Brain microvascular endothelial cell (primary cell): ENCODE measurements at regions not wholly inside any gene's neighbourhood (a gene's known extent, or its start where the extent isn't known, plus 50 kb on each side); places are given as distances from the start of the nearest gene placed in this dataset.

Experiments used
- DNase-seq: peaks from one replicate; pipeline ENCODE4 v3.0.0-alpha.2; 2020
- H3K27ac ChIP-seq: fragments of 250-450 bp; sonication (Bioruptor Pico); 2 replicates; pipeline ENCODE4 v1.5.1; 2020; ENCODE audit warnings: mild to moderate bottlenecking, moderate library complexity
- H3K27me3 ChIP-seq: fragments of 250-450 bp; sonication (Bioruptor Pico); replicated peaks from 2 replicates; pipeline ENCODE4 v1.5.1; 2020; ENCODE audit warnings: mild to moderate bottlenecking
- H3K36me3 ChIP-seq: fragments of 250-450 bp; sonication (Bioruptor Pico); replicated peaks from 2 replicates; pipeline ENCODE4 v1.5.1; 2020; ENCODE audit warnings: mild to moderate bottlenecking
- H3K4me3 ChIP-seq: 2 replicates; pipeline ENCODE4 v1.5.1; 2011; ENCODE audit warnings: low read depth, mild to moderate bottlenecking, control low read depth, low read length, moderate library complexity
- in situ Hi-C: cut with HindIII; loops from 2 replicates; pipeline ENCODE4 v1.10.0; 2017; ENCODE audit warnings: low sequenced_read_pairs, low pct_ligation_motif_present
- TF ChIP-seq, protein P1 (sequence below): IDR thresholded peaks from 2 replicates; pipeline ENCODE4 v1.5.1; 2011; ENCODE audit warnings: low read depth, mild to moderate bottlenecking, moderate library complexity, low read length, control low read depth, inconsistent platforms; ENCODE audit errors: missing control alignments

- no peaks in the 10 kb centered on the region for H3K27me3 ChIP-seq
- TF ChIP-seq, protein P1, sequence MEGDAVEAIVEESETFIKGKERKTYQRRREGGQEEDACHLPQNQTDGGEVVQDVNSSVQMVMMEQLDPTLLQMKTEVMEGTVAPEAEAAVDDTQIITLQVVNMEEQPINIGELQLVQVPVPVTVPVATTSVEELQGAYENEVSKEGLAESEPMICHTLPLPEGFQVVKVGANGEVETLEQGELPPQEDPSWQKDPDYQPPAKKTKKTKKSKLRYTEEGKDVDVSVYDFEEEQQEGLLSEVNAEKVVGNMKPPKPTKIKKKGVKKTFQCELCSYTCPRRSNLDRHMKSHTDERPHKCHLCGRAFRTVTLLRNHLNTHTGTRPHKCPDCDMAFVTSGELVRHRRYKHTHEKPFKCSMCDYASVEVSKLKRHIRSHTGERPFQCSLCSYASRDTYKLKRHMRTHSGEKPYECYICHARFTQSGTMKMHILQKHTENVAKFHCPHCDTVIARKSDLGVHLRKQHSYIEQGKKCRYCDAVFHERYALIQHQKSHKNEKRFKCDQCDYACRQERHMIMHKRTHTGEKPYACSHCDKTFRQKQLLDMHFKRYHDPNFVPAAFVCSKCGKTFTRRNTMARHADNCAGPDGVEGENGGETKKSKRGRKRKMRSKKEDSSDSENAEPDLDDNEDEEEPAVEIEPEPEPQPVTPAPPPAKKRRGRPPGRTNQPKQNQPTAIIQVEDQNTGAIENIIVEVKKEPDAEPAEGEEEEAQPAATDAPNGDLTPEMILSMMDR, result no peak
- no peak overlapping the region for H3K4me3 ChIP-seq
- H3K36me3 ChIP-seq, result no peaks in the 10 kb centered on the region
- in situ Hi-C loops, result no loop called here
- no peak overlapping the region for H3K27ac ChIP-seq
- DNase-seq, result no peak
These were observed 147.6 kb downstream of the TRMT11 start for GRCh38 chr6:126133984-126134383.

DNA sequence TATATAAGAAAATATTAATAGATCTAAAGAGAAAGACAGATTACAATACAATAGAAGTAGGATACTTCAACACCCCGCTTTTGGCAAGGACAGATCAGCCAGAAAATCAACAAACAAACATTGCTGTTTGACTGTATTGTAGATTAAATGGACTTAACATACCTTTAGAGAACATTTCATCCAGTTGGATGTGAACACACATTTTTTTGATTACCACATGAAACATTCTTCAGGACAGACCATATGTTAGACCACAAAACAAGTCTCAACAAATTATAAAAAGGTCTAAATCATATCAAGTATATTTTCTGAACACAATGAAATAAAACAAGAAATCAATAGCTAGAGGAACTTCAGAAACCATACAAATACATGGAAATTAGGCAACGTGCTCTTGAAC is 148.2 kb downstream of the TRMT11 start:
- Histone ChIP-seq H3K27ac (no peak overlapping the region), H3K4me3 (no peak overlapping the region), H3K27me3 (no peaks in the 10 kb centered on the region), H3K36me3 (no peaks in the 10 kb centered on the region)
- TF ChIP-seq, protein P1, result no peak
- in situ Hi-C loops, result no loop called here
- no peak for DNase-seq

DNA sequence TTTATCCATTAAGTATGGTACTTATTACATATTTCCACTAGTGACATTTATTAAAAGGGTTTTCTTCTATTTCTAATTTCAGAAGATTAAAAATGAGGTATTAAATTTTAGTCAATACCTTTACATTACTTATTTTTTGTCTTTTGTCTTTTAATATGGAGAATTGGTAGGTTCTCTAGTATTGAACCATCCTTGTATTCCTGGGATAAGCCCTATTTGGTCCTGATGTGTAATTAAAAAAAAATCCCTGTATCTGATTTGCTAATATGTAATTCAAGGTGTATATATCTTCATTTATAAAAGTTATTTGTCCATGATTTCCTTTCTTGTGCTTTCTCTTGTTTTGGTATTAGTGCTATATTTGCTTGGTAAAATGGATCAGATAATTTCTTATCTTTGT is 153.7 kb downstream of the TRMT11 start:
- in situ Hi-C loops, result no loop called here
- TF ChIP-seq, protein P1, result no peak
- H3K27me3 ChIP-seq, result no peaks in the 10 kb centered on the region
- H3K4me3 ChIP-seq, result no peak overlapping the region
- H3K36me3 ChIP-seq, result no peaks in the 10 kb centered on the region
- H3K27ac ChIP-seq, result no peak overlapping the region
- no peak for DNase-seq

DNA sequence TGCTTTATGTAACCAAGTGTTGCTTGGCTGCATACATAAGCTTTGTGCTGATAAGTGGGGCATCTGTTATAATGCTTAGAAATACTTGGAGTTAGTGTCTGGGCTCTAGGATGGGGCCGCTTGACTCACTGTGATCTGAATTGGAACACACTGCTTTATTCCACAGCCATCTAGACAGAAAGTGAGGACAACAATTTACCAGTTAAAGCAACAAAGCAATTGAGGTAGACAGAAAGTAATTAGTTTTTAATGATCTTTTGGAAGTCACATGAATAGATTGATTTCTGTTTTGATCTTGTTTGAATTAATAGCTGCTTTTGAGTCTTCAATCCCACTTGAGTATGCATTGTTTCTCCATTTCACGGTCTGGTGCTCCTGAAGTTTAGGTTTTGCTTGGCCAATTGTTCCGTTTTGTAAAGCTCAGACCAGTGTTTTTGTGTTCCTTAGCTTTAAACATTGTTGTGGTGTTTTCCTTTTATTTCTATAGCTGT is 157.5 kb downstream of the TRMT11 start:
- no peaks in the 10 kb centered on the region for H3K36me3 ChIP-seq
- in situ Hi-C loops, result no loop called here
- no peak overlapping the region for H3K27ac ChIP-seq
- TF ChIP-seq, protein P1, result no peak
- H3K27me3 ChIP-seq, result no peaks in the 10 kb centered on the region
- DNase-seq, result no peak
- no peak overlapping the region for H3K4me3 ChIP-seq

DNA sequence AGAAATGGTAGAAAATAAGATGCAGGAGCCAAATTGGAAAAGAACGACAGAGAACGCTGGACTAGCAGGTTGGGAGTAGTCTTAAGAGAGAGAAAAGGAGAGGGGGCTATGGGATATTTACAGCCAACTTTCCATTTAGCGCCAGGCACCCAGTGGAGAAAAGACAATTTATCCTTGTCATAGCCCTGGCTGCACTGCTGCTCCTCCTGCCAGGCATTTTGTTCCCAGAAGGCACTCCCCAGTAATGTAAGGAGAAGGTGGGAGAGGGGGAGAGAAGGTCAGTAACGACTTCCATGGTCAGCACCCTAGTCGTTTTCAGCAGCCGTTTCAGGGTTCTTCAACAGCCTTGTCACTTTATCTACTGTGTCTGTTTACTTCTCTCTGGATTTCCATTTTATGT is 159.0 kb downstream of the TRMT11 start:
- TF ChIP-seq, protein P1, result no peak
- H3K27me3 ChIP-seq, result no peaks in the 10 kb centered on the region
- in situ Hi-C loops, result no loop called here

GRCh38 chr6:126147291-126147815 is 161.0 kb downstream of the TRMT11 start:
- TF ChIP-seq, protein P1, result no peak
- no peaks in the 10 kb centered on the region for H3K36me3 ChIP-seq
- no peaks in the 10 kb centered on the region for H3K27me3 ChIP-seq
- in situ Hi-C loops, result no loop called here
- no peak overlapping the region for H3K4me3 ChIP-seq
- H3K27ac ChIP-seq, result no peak overlapping the region
- DNase-seq, result no peak

More for the DNA sequence above, 159.0 kb downstream of the TRMT11 start:
- H3K27ac ChIP-seq, result no peak overlapping the region
- DNase-seq, result no peak
- no peak overlapping the region for H3K4me3 ChIP-seq
- no peaks in the 10 kb centered on the region for H3K36me3 ChIP-seq
